ENCODE measurements at regions not wholly inside any gene's neighbourhood (a gene's known extent, or its start where the extent isn't known, plus 50 kb on each side); places are given as distances from the start of the nearest gene placed in this dataset.

- TF ChIP-seq POLR2AphosphoS5 (IDR thresholded peaks at IDR 0.05) (no peak), SMC3 (conservative IDR thresholded peaks at IDR 0.05; ENCODE audit: poor library complexity) (no peak)
- H3K79me2 ChIP-seq (replicated peaks; ENCODE audit: insufficient read depth, low read length), result no peaks in the 10 kb centered on the region
- no peaks in the 10 kb centered on the region for H3K27me3 ChIP-seq (ENCODE audit: insufficient read depth, low read depth, low read length)
- H3K27ac ChIP-seq (ENCODE audit: low read length), result no peak overlapping the region
- H3K4me2 ChIP-seq (ENCODE audit: low read length), result no peak overlapping the region
- no peaks in the 10 kb centered on the region for H3K36me3 ChIP-seq (ENCODE audit: insufficient read depth, low read length)
- H3K9me3 ChIP-seq (ENCODE audit: low read length), result no peaks in the 10 kb centered on the region
- H4K20me1 ChIP-seq (ENCODE audit: insufficient read depth), result no peaks in the 10 kb centered on the region
- no peaks in the 10 kb centered on the region for H3K9me2 ChIP-seq (ENCODE audit: insufficient read depth, low read length)
- H3K4me3 ChIP-seq (ENCODE audit: low read length), result no peak overlapping the region
- H2AFZ ChIP-seq (ENCODE audit: low read depth, low read length), result no peak overlapping the region
- H3K9ac ChIP-seq (ENCODE audit: low read length), result no peak overlapping the region
- no peaks in the 10 kb centered on the region for H3F3A ChIP-seq (ENCODE audit: insufficient read depth, low read length, poor library complexity, severe bottlenecking)
Observed at GRCh38 chr3:195005251-195005620, 265.7 kb downstream of the XXYLT1 start.

GRCh38 chr3:195005759-195006510 is 265.0 kb downstream of the XXYLT1 start:
- TF ChIP-seq MXI1 (conservative IDR thresholded peaks at IDR 0.05; ENCODE audit: poor library complexity, severe bottlenecking) (no peak), RAD21 (conservative IDR thresholded peaks at IDR 0.05) (no peak), SMC3 (conservative IDR thresholded peaks at IDR 0.05; ENCODE audit: poor library complexity) (no peak), CTCF (IDR thresholded peaks at IDR 0.05; ENCODE audit: poor library complexity, severe bottlenecking) (no peak), TAF1 (IDR thresholded peaks at IDR 0.05; ENCODE audit: low read depth) (no peak), REST (IDR thresholded peaks at IDR 0.05; ENCODE audit: borderline replicate concordance) (no peak), EZH2 (IDR thresholded peaks at IDR 0.05; ENCODE audit: borderline replicate concordance, insufficient read depth, low read length, poor library complexity, severe bottlenecking) (no peak), POLR2AphosphoS5 (IDR thresholded peaks at IDR 0.05) (no peak), EP300 (conservative IDR thresholded peaks at IDR 0.05; ENCODE audit: poor library complexity, severe bottlenecking) (no peak)
- no peaks in the 10 kb centered on the region for H3K79me2 ChIP-seq (replicated peaks; ENCODE audit: insufficient read depth, low read length)
- no peak overlapping the region for H3K9ac ChIP-seq (ENCODE audit: low read length)
- no peak overlapping the region for H3K4me3 ChIP-seq (ENCODE audit: low read length)
- no peak overlapping the region for H3K4me2 ChIP-seq (ENCODE audit: low read length)
- no peaks in the 10 kb centered on the region for H3K36me3 ChIP-seq (ENCODE audit: insufficient read depth, low read length)
- no peaks in the 10 kb centered on the region for H3K27me3 ChIP-seq (ENCODE audit: insufficient read depth, low read depth, low read length)
- H3K9me3 ChIP-seq (ENCODE audit: low read length), result no peaks in the 10 kb centered on the region
- no peak overlapping the region for H3K27ac ChIP-seq (ENCODE audit: low read length)
- no peaks in the 10 kb centered on the region for H4K20me1 ChIP-seq (ENCODE audit: insufficient read depth)
- no peaks in the 10 kb centered on the region for H3F3A ChIP-seq (ENCODE audit: insufficient read depth, low read length, poor library complexity, severe bottlenecking)
- H2AFZ ChIP-seq (ENCODE audit: low read depth, low read length), result no peak overlapping the region
- no peaks in the 10 kb centered on the region for H3K9me2 ChIP-seq (ENCODE audit: insufficient read depth, low read length)
